ENCODE measurements at regions not wholly inside any gene's neighbourhood (a gene's known extent, or its start where the extent isn't known, plus 50 kb on each side); places are given as distances from the start of the nearest gene placed in this dataset.

DNA sequence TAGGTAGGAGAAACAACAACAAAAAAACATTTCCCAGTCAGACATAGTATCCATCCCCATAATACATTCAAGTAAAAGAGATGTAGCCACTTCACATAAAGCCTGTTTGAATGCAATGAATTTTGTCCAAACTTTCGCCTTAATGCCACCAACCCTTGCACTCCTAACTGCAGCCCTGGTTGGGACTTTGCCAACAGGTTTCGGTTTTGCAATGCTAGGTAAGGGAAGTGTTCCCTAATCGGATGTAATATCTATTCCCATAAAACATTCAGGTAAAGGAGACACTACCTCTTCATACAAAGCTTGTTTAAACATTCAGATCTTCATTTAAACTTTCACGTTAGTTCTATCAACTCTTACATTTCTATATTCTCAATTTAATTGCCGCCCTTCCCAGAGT, 336.1 kb downstream of the DRD1 start:
- no peak for DNase-seq (ENCODE audit: low spot score)

DNA sequence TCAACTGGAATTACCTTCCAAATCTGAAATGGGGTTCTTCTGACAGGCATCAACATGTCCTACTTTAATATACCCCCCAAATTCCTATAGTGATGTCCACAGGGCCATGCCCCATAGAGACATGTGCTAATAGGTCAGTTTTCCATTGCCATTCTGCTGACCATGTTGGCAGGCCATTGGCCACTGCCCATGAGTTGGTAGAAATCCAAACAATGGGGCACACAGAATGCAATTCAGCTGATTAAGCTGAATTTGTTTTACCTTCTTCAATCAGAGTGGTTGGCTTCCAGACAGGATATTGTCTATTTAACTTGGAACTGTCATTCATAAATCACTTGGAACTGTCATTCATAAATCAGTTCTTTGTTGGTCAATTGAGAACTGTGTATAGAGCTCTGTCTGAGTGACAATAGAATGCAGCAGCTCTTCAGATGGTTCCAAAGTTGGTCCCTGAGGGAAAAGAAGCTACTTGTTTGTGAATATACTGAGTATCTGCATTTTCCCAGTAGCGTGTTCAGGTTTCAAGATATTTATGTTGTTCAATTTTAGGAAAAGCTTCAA, 336.9 kb downstream of the DRD1 start:
- DNase-seq (ENCODE audit: low spot score), result no peak

- no peak for DNase-seq (ENCODE audit: low spot score)
These were observed 339.3 kb downstream of the DRD1 start for GRCh38 chr5:175104677-175105076.

DNA sequence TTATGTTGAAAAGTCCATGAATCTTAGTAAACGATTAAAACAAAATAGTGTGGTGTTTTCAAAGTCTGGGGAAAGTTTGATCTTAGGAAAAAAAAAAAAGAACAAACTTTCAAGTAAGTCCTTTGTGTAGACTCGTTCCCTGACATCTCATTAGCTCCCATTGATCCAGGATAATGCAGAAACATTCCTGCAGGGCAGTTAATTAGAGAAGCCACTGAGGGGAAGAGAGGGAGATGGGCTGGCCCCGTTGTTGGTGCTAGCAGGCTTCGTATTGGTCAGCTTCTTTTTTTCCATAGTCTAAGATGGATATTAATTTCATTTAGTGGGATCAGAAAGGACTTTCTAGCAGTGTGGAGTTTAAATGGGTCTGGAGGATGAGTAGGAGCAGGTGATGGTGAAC, 340.2 kb downstream of the DRD1 start:
- DNase-seq (ENCODE audit: low spot score), result no peak

DNA sequence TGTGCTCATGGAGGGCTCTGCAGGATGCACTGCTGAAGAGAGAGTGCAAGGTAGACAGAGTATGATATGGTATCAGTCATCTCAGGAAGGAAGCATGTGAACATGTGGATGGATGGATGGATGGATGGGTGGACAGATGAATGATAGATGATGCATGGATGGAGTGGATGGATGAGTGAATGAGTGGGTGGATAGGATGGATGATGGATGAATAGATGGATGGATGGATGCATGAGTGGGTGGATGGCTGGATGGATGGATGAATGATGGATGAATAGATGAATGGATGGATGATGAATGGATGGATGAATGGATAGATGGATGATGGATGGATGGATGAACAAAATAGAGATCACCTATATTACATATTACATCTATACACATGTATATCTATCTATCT, 341.3 kb downstream of the DRD1 start:
- DNase-seq (ENCODE audit: low spot score), result no peak

- DNase-seq (ENCODE audit: low spot score), result no peak
These were observed 345.7 kb downstream of the DRD1 start for GRCh38 chr5:175098301-175098700.

GRCh38 chr5:175096469-175097165, 347.4 kb downstream of the DRD1 start:
- no peak for DNase-seq (ENCODE audit: low spot score)

GRCh38 chr5:175094461-175094860, 349.5 kb downstream of the DRD1 start:
- DNase-seq (ENCODE audit: low spot score), result no peak

GRCh38 chr5:175092691-175093090, 351.3 kb downstream of the DRD1 start:
- DNase-seq (ENCODE audit: low spot score), result no peak

DNA sequence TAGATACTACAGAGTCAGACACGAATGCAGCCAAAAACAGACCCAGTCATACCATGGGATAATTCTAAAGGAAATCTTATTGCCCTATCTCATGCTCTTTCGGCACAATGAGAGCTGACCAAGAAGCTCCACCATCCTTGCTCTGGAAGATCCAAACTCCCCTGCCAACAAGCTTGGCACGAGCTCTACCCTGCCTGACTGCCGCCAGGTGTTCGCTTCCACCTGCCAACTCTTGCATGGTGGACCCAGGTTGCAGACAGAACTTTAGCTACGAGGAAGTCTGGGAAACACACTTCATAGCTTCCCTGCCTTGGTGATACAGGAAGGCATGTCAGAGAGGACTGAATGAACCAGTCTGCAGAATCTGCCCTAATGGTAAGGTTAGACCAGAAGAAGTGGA, 355.0 kb downstream of the DRD1 start:
- no peak for DNase-seq (ENCODE audit: low spot score)

DNA sequence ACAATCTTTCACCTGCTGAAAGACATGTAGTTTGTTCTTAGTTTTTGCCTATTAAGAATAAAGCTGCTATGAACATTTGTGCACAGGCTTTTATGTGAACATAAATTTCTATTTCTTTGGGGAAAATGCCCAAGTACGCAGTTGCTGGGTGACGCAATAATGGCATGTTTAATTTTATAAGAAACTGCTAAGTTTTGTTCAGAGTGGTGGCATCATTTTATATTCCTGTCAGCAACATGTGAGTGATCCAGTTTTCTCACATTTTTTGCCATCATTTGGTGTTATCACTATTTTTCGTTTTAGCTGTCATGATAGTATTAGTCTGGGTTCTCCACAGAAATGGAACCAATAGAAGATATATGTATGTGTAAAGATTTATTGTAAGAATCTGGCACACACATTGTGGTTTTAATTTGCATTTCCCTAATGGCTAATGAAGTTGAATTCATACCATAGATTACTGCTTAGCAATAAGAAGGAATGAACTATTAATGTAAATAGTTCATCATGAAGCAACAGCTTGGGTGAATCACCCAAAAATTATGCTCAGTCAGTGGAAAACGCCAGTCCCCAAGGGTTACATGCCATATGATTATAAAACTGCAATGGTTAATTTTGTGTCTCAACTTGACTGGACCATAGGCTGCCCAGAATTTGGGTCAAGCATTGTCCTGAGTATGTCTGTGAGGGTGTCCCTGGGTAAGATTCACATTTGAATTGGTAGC, 358.6 kb downstream of the MSX2 start:
- no peak for DNase-seq (ENCODE audit: low spot score)

GRCh38 chr5:175082346-175082745, 358.0 kb downstream of the MSX2 start:
- no peak for DNase-seq (ENCODE audit: low spot score)

GRCh38 chr5:175079707-175080106, 355.3 kb downstream of the MSX2 start:
- DNase-seq (ENCODE audit: low spot score), result no peak

GRCh38 chr5:175070283-175070682, 345.9 kb downstream of the MSX2 start:
- no peak for DNase-seq (ENCODE audit: low spot score)

GRCh38 chr5:175060257-175060656, 335.9 kb downstream of the MSX2 start:
- peak; percentile 40 for DNase-seq (ENCODE audit: low spot score)

DNA sequence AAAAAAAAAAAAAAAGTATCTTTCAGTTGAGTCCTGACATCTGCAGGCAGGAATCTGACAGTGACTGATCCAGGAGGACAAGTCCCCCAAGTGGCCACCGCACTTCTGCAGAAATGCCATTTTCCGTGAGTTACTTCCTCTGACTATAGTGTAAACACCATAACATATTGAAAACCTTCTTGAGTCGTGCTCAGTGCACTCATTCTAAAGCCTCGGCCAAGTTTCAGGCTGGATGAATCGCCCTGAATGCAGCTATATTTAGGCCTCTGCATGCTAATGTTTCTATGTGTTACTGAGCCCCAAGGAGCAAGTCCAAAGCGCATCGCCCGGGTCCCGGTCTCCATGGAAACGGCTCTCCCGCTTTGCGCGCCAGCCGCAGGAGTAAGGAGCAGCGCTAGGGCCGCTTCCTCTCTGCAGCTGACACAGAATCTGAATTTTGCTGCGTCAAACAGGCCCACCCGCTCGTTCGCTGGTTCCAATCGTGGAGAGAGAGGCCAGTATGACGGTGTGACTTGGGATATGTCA, 335.4 kb downstream of the MSX2 start:
- DNase-seq (ENCODE audit: low spot score), result peak; percentile 86

GRCh38 chr5:175056831-175057230, 332.4 kb downstream of the MSX2 start:
- DNase-seq (ENCODE audit: low spot score), result no peak

GRCh38 chr5:175054243-175054642, 329.9 kb downstream of the MSX2 start:
- DNase-seq (ENCODE audit: low spot score), result no peak

DNA sequence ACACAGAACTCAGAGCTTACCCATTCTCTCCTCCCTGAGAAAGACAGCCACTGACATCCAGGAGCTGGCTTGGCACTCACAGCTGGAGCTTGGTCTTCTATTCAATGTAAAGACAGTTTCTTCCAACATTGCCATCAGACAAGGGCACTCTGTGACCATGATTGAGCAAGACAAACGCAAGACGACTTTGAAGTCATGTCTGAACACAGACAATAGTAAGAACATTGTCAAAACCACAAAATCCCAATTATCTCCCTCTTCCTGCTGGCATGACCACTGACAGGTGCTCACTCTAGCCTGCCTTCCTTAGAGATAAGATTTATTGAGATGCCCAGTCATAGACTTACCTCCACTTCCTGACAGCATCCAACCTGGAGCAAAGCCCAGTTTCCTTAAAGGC, 328.0 kb downstream of the MSX2 start:
- no peak for DNase-seq (ENCODE audit: low spot score)

- no peak for DNase-seq (ENCODE audit: low spot score)
These were observed 322.7 kb downstream of the MSX2 start for GRCh38 chr5:175047048-175047447.

DNA sequence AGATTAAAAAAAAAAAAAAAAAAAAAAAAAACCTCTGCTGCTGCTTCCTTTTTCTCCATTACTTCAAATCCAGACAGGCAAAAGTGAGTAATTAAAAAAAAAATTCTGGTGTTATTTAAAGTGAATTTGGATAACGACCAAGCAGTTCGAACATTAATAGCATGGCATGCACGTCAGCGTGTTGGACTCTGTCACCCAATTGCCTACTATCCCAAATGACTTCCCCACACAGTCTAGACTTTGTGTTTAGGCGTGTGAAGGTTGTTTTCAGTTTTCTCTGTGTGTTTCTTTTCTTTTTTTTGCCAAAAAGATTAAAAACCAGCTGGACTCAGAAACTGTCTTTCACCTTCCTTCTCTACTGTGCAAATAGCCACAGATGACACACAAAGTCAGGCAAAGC, 321.4 kb downstream of the MSX2 start:
- DNase-seq (ENCODE audit: low spot score), result no peak

DNA sequence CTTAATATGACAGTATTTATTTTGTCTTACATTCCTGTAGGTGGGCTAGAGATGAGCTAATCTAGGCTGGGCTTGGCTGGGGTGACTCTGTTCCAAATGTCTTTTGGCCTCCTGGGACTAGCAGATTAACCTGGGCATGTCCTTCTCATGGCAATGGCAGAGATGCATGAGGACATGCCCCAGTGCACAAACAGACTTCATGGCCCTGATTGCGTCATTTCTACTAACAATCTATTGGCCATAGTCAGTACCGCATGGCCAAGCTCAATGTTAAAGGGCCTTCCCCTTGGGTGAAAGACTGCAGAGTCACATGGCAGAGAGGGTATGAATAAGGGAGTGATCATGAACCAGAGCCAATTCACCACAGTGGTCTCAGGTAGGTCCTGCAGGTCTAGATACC, 313.4 kb downstream of the MSX2 start:
- DNase-seq (ENCODE audit: low spot score), result no peak

DNA sequence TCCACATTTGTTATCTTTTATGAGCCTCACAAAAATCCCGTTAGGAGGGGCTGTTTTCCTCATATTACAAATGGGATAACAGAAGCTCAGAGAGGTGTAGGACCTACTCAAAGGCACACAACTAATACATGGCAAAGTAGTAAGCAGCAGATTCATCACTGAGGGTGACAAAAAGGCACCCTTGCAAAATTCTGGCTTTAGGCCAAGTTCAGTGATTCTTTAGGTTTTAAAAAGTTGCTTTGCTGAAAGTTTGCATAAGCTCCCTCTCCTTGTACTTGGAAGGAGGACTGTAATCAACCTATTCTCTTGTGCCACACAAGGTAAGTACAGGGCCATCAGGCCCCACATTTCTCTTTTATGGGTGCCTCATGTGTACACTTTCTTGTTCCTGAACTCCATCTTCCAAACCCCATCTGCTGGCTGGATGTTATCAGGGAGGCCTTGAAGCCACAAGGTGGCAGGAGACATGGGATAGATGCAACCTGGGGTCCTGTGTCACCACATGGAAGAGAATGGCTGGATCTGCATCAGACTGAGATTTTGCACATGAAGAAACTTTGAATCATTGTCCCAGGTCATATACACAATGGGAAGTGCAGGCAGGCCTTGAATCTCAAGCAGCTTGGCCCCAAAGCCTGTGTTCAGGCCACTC, 311.6 kb downstream of the MSX2 start:
- no peak for DNase-seq (ENCODE audit: low spot score)
